ENCODE measurements at regions not wholly inside any gene's neighbourhood (a gene's known extent, or its start where the extent isn't known, plus 50 kb on each side); places are given as distances from the start of the nearest gene placed in this dataset.

DNA sequence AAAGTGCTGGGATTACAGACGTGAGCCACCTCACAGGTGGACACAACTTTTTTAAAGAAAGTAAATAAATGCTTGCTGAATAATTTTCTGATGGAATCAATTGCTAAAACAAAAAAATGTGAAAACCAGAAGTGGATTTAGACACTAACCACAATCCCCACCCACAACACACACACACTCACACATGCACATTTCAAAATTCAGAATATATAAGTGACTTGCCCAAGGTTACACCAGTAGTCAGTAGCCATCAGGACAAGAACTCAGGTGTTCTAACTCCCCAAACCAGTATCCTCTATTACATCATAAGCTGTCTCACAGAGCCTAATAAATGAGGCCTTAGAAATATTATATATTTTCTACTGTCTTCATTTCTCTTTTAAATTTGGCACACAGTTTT, 1923.6 kb upstream of the PIK3C3 start:
- TF ChIP-seq HDAC6 (IDR thresholded peaks at IDR 0.05; ENCODE audit: unreplicated experiment) (no peak), SP1 (IDR thresholded peaks at IDR 0.05; ENCODE audit: low read depth, low read length) (no peak), CTCF (IDR thresholded peaks at IDR 0.05 in 2 of 3, conservative IDR thresholded peaks at IDR 0.05 in 1 of 3; ENCODE audit: control insufficient read depth in 2 of 3, extremely low read depth in 1 of 3, insufficient read depth in 1 of 3, low read depth in 3 of 3, low read length in 3 of 3) (no peak), RCOR1 (conservative IDR thresholded peaks at IDR 0.05; ENCODE audit: low read depth, low read length) (no peak), POLR2A (IDR thresholded peaks at IDR 0.05; ENCODE audit: low read depth, low read length) (no peak), FOXM1 (IDR thresholded peaks at IDR 0.05; ENCODE audit: low read depth, low read length) (no peak), ESRRA (IDR thresholded peaks at IDR 0.05; ENCODE audit: low read length) (no peak)
- TF ChIP-seq, protein P1, sequence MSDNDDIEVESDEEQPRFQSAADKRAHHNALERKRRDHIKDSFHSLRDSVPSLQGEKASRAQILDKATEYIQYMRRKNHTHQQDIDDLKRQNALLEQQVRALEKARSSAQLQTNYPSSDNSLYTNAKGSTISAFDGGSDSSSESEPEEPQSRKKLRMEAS (IDR thresholded peaks at IDR 0.05; ENCODE audit: low read depth, low read length) = no peak
- TF ChIP-seq, protein P2, sequence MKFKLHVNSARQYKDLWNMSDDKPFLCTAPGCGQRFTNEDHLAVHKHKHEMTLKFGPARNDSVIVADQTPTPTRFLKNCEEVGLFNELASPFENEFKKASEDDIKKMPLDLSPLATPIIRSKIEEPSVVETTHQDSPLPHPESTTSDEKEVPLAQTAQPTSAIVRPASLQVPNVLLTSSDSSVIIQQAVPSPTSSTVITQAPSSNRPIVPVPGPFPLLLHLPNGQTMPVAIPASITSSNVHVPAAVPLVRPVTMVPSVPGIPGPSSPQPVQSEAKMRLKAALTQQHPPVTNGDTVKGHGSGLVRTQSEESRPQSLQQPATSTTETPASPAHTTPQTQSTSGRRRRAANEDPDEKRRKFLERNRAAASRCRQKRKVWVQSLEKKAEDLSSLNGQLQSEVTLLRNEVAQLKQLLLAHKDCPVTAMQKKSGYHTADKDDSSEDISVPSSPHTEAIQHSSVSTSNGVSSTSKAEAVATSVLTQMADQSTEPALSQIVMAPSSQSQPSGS (IDR thresholded peaks at IDR 0.05; ENCODE audit: low read length) = no peak

Data from GM12878 (cell line).